ENCODE measurements at regions not wholly inside any gene's neighbourhood (a gene's known extent, or its start where the extent isn't known, plus 50 kb on each side); places are given as distances from the start of the nearest gene placed in this dataset.

DNA sequence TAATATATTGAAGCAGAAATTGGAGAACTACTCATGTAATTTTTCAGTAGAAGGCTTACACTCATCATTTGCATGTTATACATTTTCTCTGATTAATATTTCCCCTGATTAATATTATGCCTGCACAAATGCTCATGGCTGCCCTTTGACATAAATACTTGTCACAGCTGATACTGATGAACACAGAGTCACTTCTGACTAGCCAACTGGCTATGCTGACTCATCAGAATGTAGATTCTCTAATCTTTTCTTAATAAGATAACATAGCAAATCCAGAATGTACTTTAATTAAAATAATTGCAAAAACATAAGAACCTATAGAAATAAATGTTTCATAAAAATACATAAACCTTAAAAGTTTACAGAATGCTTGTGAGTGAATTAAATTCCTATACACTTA is 52.4 kb upstream of the C4orf54 start:
- no peak for DNase-seq (ENCODE audit: extremely low spot score)
- ChIA-PET POLR2A (no interaction called here), CTCF (no interaction called here)
- TF ChIP-seq SP1 (IDR thresholded peaks at IDR 0.05) = no peak

DNA sequence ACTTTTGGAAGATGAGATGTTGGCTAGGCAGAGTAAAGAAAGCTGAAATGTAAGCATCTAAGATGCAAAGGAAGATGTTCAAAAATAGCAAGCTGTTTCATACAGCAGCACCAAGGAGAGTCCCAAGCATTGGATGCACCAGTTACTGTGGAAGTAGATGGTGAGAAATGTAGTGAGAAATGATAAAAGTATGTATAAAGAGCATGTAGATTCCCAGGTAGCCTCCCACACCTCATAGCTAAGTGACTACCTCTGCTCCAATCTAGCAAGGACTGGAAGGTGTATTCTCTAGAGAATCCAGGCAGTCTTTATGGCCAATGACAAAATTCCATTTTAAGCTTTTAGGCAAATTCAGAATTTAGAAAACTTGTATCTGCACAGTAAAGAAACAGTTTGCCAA is 50.9 kb upstream of the C4orf54 start:
- DNase-seq (ENCODE audit: extremely low spot score) = no peak
- no peak for TF ChIP-seq HDGF (IDR thresholded peaks at IDR 0.05; ENCODE audit: borderline replicate concordance)
- no peak for TF ChIP-seq FOXM1 (IDR thresholded peaks at IDR 0.05; ENCODE audit: borderline replicate concordance)
- no peak for TF ChIP-seq TARDBP (IDR thresholded peaks at IDR 0.05)
- TF ChIP-seq L3MBTL2 (conservative IDR thresholded peaks at IDR 0.05) = no peak
- TF ChIP-seq FOXK2 (IDR thresholded peaks at IDR 0.05) = no peak
- TF ChIP-seq ARNT (IDR thresholded peaks at IDR 0.05) = no peak
- no peak for TF ChIP-seq LEF1 (IDR thresholded peaks at IDR 0.05; ENCODE audit: borderline replicate concordance)
- TF ChIP-seq SP1 (IDR thresholded peaks at IDR 0.05) = no peak
- no peak for TF ChIP-seq ZNF384 (IDR thresholded peaks at IDR 0.05)
- TF ChIP-seq FOXA1 (IDR thresholded peaks at IDR 0.05) = no peak
- no peak for TF ChIP-seq SUZ12 (IDR thresholded peaks at IDR 0.05)
- no peak for TF ChIP-seq NFRKB (IDR thresholded peaks at IDR 0.05)
- TF ChIP-seq CTBP1 (IDR thresholded peaks at IDR 0.05; ENCODE audit: borderline replicate concordance) = no peak
- TF ChIP-seq PKNOX1 (IDR thresholded peaks at IDR 0.05) = no peak
- POLR2A ChIA-PET = interaction anchor here (0.7 kb wide), 1 partner anchor 1052 kb away, joined by 3 read pairs; no protein-coding TSS in a partner anchor
- CTCF ChIA-PET = no interaction called here

All from HEK293T (cell line).